Progenitor cell of endocrine pancreas (in vitro differentiated cells): ENCODE measurements at regions not wholly inside any gene's neighbourhood (a gene's known extent, or its start where the extent isn't known, plus 50 kb on each side); places are given as distances from the start of the nearest gene placed in this dataset.

Source experiments
- DNase-seq: peaks from one replicate; pipeline ENCODE4 v3.0.0; 2021; ENCODE audit warnings: low spot score; ENCODE audit not compliant: unreplicated experiment
- H3K27ac Mint-ChIP-seq: 2 replicates; pipeline ENCODE4 v1.8.0; 2021; ENCODE audit warnings: mild to moderate bottlenecking, moderate library complexity, mixed read lengths
- H3K27me3 Mint-ChIP-seq: 2 replicates; pipeline ENCODE4 v1.8.0; 2021; ENCODE audit warnings: mixed read lengths
- H3K36me3 Mint-ChIP-seq: 2 replicates; pipeline ENCODE4 v1.8.0; 2022; ENCODE audit warnings: mixed read lengths; ENCODE audit not compliant: insufficient read depth
- H3K4me1 Mint-ChIP-seq: 2 replicates; pipeline ENCODE4 v1.8.0; 2021; ENCODE audit warnings: low read depth, mixed read lengths
- H3K4me3 Mint-ChIP-seq: 2 replicates; pipeline ENCODE4 v1.8.0; 2021; ENCODE audit warnings: low read depth, mild to moderate bottlenecking, moderate library complexity, mixed read lengths
- H3K9me3 Mint-ChIP-seq: 2 replicates; pipeline ENCODE4 v1.8.0; 2021; ENCODE audit warnings: low read depth, mixed read lengths
- CTCF ChIP-seq: fragments of 200-600 bp; sonication (generic); IDR thresholded peaks from one replicate; pipeline ENCODE4 v1.5.0; 2021; ENCODE audit warnings: antibody characterized with exemption, mild to moderate bottlenecking; ENCODE audit not compliant: unreplicated experiment

- H3K27me3 Mint-ChIP-seq = peaks cover 52% of the 10 kb centered on the region
- H3K4me3 Mint-ChIP-seq = no peak overlapping the region
- no peak for DNase-seq
- no peak for TF ChIP-seq CTCF
- no peaks in the 10 kb centered on the region for H3K36me3 Mint-ChIP-seq
- peaks cover 4% of the 10 kb centered on the region for H3K4me1 Mint-ChIP-seq
- H3K27ac Mint-ChIP-seq = no peak overlapping the region
- peaks cover 4% of the 10 kb centered on the region for H3K9me3 Mint-ChIP-seq
Observed at GRCh38 chr5:115418788-115419187, 122.3 kb upstream of the CCDC112 start.

- no peak for TF ChIP-seq CTCF
- no peaks in the 10 kb centered on the region for H3K36me3 Mint-ChIP-seq
- H3K9me3 Mint-ChIP-seq = peaks cover 4% of the 10 kb centered on the region
- peaks cover 4% of the 10 kb centered on the region for H3K4me1 Mint-ChIP-seq
- H3K4me3 Mint-ChIP-seq = no peak overlapping the region
- no peak for DNase-seq
- H3K27me3 Mint-ChIP-seq = peaks cover 39% of the 10 kb centered on the region
- H3K27ac Mint-ChIP-seq = no peak overlapping the region
Observed at GRCh38 chr5:115417076-115417475, 120.6 kb upstream of the CCDC112 start.

GRCh38 chr5:115415143-115415491, 118.7 kb upstream of the CCDC112 start:
- Mint-ChIP-seq H3K4me3 (no peak overlapping the region), H3K4me1 (peaks cover 4% of the 10 kb centered on the region), H3K9me3 (peaks cover 4% of the 10 kb centered on the region), H3K27me3 (peaks cover 34% of the 10 kb centered on the region), H3K27ac (no peak overlapping the region), H3K36me3 (no peaks in the 10 kb centered on the region)
- DNase-seq = no peak
- no peak for TF ChIP-seq CTCF

- no peak for TF ChIP-seq CTCF
- Mint-ChIP-seq H3K27me3 (peaks cover 31% of the 10 kb centered on the region), H3K36me3 (no peaks in the 10 kb centered on the region), H3K4me3 (no peak overlapping the region), H3K4me1 (peaks cover 4% of the 10 kb centered on the region), H3K27ac (no peak overlapping the region), H3K9me3 (peaks cover 4% of the 10 kb centered on the region)
- no peak for DNase-seq
Observed at GRCh38 chr5:115414406-115415142, 118.1 kb upstream of the CCDC112 start.

- H3K4me3 Mint-ChIP-seq = no peak overlapping the region
- H3K9me3 Mint-ChIP-seq = no peaks in the 10 kb centered on the region
- H3K36me3 Mint-ChIP-seq = no peaks in the 10 kb centered on the region
- TF ChIP-seq CTCF = no peak
- peaks cover 4% of the 10 kb centered on the region for H3K4me1 Mint-ChIP-seq
- no peak overlapping the region for H3K27ac Mint-ChIP-seq
- no peak for DNase-seq
- H3K27me3 Mint-ChIP-seq = peaks cover 29% of the 10 kb centered on the region
Observed at GRCh38 chr5:115413651-115414050, 117.2 kb upstream of the CCDC112 start.
